HG03103 (cell line): ENCODE measurements at regions not wholly inside any gene's neighbourhood (a gene's known extent, or its start where the extent isn't known, plus 50 kb on each side); places are given as distances from the start of the nearest gene placed in this dataset.

Experiments
- ATAC-seq: cut with Tn5 transposase; IDR thresholded peaks from one replicate; pipeline ENCODE4 v1.9.1; 2021; ENCODE audit warnings: low read depth; ENCODE audit not compliant: unreplicated experiment

DNA sequence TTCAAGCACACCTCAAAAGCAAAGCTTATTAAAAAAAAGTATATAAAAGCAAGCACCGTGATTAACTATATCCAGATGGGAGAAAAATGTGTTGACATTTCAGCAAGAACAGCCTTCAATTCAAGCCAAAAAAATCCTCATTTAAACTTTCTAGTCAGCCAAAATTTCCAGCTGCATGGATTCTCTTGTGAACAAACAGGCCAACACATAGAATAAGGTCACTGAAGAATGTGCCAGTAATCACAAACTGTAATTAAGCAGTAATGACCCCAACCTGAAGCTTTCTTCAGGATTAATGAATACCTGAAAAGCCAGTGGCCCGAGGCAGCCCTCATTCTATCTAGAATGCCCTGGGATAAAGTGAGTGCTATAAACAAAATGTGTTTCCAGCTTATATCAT is 130.7 kb upstream of the KCNMB2 start:
- ATAC-seq, result no peak

DNA sequence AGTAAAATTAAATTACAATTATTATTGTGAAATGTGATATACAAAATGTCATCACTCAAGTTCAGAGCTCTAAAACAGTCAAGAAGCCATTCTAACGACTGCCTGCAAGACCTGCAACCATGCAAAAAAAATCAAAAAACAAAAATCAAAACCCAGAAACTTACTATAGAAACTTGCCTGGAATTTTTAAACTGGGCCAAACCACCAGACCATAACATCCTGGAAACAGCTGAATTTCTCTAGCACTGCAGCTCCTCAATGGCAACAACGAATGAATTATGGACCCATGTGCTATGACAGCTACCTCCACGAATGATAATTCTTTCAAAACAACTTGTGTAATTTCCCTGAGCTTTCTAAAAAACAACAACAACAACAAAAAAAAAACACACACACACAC is 130.0 kb upstream of the KCNMB2 start:
- no peak for ATAC-seq

DNA sequence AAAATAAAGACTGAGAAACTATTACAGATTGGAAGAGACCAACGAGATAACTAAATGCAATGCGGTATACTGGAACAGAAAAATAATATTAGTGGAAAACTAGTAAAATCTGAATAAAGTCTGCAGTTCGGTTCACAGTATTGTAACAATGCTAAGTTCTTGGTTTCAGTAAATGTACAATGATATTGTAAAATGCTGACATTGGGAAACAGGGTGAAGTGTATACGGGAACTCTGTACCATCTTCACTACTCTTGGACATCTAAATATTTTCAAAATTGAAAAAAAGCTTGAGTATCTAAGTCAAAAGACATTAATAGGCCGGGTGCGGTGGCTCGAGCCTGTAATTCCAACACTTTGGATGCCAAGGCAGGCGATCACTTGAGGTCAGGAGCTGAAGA is 120.9 kb upstream of the KCNMB2 start:
- ATAC-seq, result no peak

DNA sequence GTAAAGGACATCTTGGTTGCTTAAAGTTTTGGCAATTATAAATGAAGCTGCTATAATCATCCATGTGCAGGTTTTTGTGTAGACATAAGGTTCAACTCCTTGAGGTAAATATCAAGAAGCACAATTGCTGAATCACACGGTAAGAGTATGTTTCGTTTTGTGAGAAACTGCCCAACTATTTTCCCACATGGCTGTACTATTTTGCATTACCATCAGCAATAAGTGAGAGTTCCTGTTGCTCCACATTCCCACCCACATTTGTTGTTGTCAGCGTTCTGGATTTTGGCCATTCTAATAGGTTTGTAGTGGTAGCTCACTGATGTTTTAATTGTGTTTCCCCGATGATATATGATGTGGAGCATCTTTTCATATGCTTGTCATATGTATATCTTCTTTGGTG is 118.5 kb upstream of the KCNMB2 start:
- ATAC-seq, result no peak

DNA sequence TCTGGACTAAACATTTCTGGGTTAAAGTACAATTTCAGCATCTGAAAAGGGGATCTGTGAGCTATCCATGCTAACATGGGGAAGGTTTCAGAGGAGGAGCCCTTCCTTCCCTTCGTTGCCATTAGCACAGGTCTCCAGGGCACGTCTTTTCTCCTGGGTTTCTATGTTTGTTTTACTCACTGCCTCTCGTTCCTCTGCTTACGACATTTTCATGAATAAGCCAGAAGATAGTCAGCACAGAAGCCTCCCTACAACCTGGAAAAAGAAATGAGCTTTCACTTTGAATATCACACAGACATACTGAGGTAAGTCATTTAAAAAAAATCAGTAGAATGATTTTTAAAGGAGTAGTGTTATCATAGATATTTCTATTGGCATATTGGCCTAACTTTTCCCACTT is 117.2 kb upstream of the KCNMB2 start:
- no peak for ATAC-seq

DNA sequence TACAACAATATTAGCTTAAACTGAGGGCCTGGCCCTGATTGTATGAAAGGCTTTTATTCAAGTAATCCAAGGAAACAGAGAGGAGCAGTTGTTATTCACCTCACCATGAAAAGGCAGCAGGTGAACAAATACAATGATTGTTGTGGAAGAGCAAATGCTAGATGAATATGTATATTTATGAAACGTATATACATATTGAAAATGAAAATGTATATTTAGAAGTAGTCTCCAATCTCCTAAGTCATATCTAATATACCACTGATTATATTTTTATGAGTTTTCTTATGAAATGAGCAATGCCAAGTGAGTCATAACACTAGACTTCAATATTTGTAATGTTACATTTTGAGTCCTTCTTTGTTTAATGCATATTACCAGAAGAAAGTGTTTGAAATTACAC is 116.2 kb upstream of the KCNMB2 start:
- no peak for ATAC-seq

DNA sequence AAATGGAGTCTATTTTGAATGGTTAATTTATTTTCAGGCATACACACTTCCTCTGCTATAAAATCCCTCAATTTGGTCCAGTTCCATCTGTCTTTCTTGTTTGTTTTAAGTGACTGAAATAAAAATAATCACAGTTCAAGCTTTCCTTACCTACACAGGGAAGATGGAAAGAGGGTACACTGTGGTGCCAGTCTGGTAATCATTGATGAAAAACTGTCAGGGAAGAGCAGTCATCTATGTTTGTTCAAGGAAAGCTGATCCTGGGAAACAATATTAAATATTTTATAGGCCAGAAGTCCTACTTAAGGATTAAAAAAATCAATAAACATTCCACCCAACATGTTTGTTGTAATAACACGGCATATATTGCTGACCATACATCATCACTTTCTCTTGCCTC is 115.2 kb upstream of the KCNMB2 start:
- ATAC-seq, result no peak

DNA sequence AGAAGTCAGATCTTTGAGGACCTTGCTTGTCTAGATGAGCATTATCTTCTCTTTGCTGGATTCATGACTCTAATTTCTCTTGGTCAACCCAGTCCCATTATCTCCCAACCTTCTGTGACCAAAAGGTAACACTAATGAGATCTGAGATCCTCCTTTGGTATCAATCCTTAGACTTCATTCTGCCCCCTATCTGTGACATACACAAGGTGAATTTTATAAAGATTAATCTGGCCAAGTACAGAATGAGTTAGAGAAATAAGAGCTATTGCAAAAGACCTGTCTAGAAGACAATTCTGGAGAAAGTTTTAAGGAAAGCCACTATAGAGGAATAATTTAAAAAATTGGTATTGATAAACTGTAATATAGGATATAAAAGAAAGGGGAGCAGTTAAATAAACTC is 113.8 kb upstream of the KCNMB2 start:
- ATAC-seq, result no peak

DNA sequence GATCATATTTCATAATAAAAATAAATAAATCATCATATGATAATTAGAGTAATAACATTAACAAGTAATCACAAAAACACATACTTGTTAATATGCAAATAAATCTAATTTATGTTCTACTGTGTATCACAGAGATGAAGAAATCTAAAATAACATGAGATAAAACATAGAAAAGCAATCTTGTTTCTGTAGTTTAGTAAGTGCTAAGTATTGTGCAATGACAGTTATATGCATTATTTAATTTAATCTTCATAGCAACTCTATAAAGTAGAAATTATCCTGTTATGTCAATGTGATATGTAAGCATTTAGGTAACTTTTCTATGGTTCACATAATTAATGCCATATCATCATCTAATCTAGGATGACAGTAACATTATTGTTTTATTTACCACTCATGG is 108.2 kb upstream of the KCNMB2 start:
- ATAC-seq, result no peak

DNA sequence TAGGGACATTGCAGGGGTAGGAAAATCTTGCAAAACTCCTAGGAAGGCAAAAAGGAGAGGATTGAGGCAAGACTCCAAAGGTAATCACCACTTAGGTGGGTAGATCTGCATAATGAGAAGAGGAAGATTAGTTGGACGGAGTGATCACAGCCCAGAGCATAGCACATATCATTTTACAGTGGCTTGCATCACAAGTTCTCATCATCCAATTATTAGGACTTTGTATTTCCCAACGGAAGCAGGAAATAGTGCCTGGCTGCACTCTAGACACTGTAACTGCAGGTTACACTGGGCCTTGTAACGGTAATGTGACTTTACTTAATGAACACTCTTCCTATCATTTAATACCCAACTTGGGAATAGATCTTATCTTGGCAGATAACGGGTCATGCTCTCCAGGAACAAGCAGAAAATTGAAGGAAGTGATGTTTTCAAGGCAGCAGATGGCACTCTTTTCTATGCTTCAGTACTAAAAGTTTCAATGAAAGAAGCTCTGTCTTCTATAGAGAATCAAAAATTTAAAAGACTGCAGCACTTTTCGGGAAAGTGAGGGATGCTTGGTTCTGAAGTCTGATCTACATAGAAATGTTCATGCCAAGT is 101.9 kb upstream of the KCNMB2 start:
- no peak for ATAC-seq

DNA sequence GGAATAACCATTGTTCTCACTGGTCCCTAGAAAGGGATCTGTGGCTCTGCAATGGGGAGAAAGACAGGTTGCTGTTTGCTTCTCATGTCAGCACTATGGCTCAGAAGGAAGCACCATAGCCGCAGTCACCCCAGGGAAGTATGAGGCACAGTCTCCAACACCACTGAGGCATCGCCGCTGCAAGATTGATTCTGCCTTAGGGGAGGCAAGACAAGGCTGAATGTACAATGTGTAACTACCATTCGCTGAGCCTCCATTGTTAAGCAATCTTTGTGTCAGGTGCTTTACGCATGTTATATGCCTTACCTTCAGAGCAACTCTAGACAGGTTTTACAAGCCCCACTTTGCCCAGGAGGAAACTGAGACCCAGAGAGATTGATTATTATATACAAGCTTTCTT is 100.7 kb upstream of the KCNMB2 start:
- no peak for ATAC-seq

DNA sequence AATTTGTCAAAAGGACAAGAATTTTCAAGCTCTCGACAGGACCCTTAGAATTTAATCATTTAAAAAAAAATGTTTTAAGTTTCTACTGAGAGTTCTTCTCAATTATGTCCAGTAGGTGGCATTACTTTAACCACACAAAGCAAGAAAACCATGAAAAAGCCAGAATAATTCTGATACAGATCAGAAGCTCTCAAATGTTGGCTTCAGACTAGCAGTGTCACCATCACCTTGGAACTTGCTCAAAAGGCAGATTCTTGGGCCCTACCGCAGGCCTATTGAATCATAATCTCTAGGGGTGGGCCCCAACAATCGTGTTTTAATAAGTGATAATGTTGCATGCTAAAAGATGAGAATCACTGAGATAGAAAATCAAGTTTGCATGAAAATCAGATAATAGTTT is 99.5 kb upstream of the KCNMB2 start:
- no peak for ATAC-seq

DNA sequence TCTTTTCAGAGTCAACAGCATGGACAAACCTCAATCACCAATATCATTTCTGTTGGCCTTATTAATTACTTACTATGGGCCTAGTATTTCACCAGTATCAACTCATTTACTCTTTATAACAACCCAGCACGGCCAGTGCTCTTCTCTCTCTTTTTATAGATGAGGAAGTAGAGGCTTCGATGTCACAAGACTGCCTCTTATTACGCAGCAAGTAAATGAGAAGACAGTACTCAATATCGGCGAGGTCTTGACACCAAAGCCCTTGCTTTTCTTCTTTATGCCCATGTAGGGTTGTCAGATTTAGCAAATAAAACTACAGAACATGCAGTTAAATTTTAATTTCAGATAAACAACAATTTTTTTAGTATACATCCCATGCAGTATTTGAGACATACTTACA is 99.0 kb upstream of the KCNMB2 start:
- no peak for ATAC-seq

DNA sequence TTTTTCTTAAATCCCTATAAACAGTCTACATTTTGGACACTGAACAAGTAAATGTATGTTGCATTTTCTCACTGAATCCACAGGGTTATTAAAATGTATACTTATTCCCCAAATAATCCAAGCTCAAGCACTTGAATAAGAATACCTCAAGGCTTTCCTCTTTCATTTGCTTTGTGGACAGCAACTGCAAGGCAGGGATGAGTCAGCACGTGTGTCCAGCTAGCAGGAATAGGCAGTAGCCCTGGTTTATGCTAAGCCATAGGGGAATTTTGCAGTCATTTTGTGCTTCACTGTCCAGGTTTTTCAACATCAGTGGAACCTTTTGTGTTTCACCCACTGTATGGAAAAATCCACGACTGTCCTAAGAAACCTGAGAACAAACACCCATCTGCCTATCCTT is 96.7 kb upstream of the KCNMB2 start:
- ATAC-seq, result no peak

DNA sequence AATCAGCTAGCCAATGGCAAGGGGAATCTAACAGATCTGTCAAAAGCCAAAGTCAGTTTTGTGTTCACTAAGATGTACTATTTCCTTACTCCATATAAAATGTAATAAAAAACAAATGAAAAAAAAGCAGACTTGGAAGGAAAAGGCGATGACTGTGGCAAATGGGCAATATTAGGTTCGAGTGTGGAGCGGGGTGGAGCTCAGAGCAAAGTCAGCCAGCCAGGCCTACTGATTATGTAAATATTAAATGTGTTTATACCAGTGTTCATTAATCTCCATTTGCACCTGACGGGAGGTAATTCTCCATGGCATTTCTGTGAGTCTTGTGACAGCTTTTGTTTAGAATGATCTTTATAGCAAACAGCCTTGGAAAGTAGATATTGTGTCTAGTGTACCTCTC is 96.2 kb upstream of the KCNMB2 start:
- ATAC-seq, result no peak

DNA sequence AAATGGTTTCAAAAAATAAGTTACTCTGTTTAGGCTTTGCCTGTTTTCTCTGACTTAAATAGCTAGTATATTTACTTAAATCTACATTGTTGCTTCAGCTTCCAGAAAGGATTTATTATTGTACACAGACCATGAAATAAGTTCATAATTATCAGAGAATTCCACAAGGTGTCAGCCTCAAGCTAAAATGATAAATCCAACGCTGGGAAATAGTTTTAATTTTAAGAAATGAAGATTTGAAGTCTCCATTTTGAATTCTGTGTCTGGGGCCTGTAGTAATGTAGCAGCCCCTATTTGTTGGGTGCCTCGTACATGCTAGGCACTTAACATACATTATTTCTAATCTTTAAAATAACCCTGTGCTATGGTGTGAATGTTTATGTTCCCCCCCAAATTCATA is 92.6 kb upstream of the KCNMB2 start:
- ATAC-seq, result no peak

DNA sequence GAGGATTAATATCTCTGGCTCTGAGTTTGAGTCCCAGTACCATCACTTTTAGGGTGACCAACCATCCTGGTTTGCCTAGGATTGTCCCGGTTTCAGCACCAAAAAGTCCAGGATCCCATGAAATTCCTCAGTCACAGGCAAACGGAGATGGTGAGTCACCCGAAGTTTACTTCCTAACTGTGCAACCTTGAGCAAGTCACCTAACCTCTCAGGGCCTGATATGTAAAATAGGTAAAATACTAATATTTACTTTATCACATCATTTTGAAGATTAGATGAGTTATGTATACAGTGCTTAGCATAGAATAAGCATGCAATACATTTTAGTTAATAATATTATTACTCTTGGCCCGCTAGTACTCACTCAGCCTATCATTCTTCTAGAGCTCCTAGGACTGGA is 91.1 kb upstream of the KCNMB2 start:
- no peak for ATAC-seq

DNA sequence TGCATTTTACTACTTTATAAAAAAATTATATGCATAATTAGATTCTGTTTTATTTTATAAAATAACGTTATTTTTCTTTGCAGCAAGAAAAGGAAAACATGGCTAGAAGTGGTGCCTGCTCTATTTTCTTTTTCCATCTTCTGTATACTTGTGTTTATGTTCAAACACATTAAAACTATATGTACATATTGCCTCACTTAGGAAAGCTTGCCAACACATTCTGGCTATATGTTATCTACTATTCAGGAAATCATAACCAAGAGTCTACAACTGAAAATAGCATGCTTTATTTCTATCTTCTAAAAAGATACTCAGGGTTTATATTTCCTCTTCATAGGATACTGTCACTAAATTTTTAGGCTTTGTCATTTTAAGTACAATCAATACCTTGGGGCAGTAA is 90.2 kb upstream of the KCNMB2 start:
- ATAC-seq, result no peak

DNA sequence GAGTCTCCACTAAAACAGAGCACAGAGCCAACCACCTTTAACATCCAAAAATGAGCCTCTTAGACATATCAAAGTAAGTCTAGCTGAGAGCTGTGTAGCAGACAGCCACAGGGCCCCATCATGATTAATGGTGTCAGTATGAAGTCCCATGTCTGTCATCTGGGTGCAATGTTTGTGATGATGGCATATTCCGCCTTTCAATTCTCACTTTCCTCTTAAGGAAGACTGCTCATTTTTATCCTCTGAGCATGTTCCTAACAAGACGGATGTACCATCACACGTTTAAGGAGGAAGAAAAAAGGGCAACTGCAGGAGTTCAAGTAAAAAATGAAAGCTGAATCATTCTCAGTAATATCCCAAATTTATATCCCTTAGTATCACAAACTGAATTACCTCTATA is 85.8 kb upstream of the KCNMB2 start:
- no peak for ATAC-seq

DNA sequence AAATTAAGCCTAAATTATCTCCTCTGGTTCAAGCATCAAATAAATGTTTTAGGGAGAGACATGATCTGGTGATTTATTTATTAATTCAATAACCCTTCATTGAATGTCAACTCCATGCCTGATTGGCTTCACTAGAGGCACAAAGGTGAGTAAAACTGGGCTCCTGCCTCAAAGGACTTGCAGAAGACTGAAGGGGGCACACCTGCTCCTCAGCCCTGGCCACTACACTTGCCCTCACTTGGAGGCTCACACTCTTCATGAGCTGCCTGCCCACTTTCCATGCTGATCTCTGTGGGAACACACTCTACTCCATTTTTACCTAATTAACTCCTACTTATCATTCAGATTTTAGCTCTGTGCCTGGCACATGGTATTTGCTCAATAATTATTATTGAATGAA is 84.4 kb upstream of the KCNMB2 start:
- ATAC-seq, result no peak

DNA sequence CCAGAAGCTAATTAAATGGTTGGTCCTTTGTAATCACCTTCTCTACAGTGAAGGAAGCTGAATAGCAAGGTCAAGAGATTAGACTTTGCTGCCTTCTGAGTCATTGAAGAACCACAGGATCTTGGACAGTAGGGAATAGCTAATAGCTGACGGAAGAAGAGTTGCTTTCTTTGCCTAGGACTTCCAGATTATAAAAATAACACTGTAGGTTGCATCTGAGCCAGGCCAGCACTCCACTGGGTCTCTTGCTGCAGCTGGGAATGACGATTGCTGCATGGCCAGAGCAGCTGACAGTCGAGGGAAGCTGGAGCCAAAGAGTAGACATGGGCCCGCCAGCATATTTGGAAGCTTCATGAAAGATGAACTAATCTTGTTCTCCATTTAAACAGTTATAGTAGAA is 81.5 kb upstream of the KCNMB2 start:
- no peak for ATAC-seq

DNA sequence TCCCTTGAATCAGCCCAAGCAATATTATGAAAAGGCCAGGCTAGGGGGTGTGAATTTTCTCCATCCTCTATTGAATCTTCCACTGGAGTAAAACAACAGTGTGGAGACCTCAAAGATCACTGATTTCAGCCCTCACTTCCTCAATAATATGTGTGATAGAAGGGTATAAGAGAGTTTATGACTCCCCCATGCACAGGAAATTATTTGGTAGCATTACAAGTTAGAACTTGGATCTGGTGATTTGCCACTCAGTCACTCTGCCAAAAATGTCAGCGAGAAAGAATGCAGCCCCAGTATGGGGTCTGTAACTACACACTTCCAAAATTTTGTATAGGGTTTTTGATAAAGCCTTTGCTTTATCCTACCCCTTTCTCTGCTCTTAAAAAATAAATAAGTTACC is 81.0 kb upstream of the KCNMB2 start:
- ATAC-seq, result no peak

DNA sequence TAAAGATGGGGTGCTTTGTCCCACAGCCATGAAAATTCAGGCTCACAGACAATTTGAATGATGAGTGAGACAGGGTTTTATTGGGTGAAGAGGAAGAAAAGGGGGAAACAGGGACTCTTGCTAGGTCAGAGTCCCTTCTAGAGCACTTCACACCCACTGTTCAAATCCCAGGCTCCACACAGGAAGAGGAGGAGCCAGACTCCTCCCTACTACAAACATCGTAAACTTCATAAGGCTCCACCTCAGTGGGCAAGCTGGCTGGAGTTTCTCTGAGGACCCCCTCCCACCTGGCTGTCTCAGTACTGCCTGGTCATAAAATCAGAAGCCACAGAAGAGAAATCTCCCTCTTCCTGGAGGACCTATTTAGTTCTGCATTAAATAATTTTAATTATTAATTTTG is 80.3 kb upstream of the KCNMB2 start:
- no peak for ATAC-seq
